ENCODE measurements at regions not wholly inside any gene's neighbourhood (a gene's known extent, or its start where the extent isn't known, plus 50 kb on each side); places are given as distances from the start of the nearest gene placed in this dataset.

GRCh38 chr5:104739905-104740304 is 1177.3 kb upstream of the NUDT12 start:
- no peak for ATAC-seq
- no peak overlapping the region for H3K27ac ChIP-seq
- intact Hi-C loops (cut with DNase I) = no loop called here
- no peaks in the 10 kb centered on the region for H3K4me1 ChIP-seq
- H3K9me3 ChIP-seq = peaks cover 0 to 16% (median 0%) of the 10 kb centered on the region in 11 donors
- H3K27me3 ChIP-seq = no peaks in the 10 kb centered on the region
- TF ChIP-seq CTCF (IDR thresholded peaks at IDR 0.05) = no peak
- H3K4me3 ChIP-seq = no peak overlapping the region
- WGBS, 2 donors = 51 to 55% methylated on average over 3 of the region's 3 CpGs
- DNase-seq = no peak
- H3K36me3 ChIP-seq = no peaks in the 10 kb centered on the region

GRCh38 chr5:104739503-104739902 is 1176.9 kb upstream of the NUDT12 start:
- no peaks in the 10 kb centered on the region for H3K36me3 ChIP-seq
- ATAC-seq = no peak

DNA sequence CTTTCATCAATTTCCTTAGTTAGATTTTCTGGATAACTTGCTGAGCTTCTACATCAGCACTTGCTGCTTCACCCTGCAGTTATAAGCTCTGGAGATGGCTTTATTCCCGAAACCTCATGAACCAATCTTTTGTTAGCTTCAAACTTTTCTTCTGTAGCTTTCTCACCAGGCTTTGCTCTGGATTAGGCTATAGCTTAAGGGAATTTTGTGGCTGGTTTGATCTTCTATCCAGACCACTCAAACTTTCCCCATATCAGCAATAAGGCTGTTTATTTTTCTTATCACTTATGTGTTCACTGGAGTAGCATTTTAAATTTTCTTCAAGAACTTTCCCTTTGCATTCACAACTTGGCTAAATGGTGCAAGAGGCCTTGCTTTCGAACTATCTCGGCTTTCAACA is 1173.5 kb upstream of the NUDT12 start:
- DNase-seq (no peak), ATAC-seq (no peak)
- H3K27ac ChIP-seq = no peak overlapping the region
- TF ChIP-seq CTCF (IDR thresholded peaks at IDR 0.05) = no peak
- H3K4me1 ChIP-seq = no peaks in the 10 kb centered on the region
- H3K36me3 ChIP-seq = no peaks in the 10 kb centered on the region
- H3K4me3 ChIP-seq = no peak overlapping the region
- H3K27me3 ChIP-seq = no peaks in the 10 kb centered on the region
- intact Hi-C loops (cut with DNase I) = no loop called here
- H3K9me3 ChIP-seq = no peaks in the 10 kb centered on the region
- WGBS, 2 donors = 80 to 89% methylated on average over 3 of the region's 3 CpGs

More at GRCh38 chr5:104739503-104739902, 1176.9 kb upstream of the NUDT12 start:
- no peaks in the 10 kb centered on the region for H3K27me3 ChIP-seq
- 78 to 90% methylated on average over 2 of the region's 2 CpGs for WGBS, 2 donors
- no peak for TF ChIP-seq CTCF (IDR thresholded peaks at IDR 0.05)
- H3K27ac ChIP-seq = no peak overlapping the region
- DNase-seq = no peak
- H3K4me3 ChIP-seq = no peak overlapping the region
- peaks cover 0 to 13% (median 0%) of the 10 kb centered on the region in 11 donors for H3K9me3 ChIP-seq
- intact Hi-C loops (cut with DNase I) = no loop called here
- no peaks in the 10 kb centered on the region for H3K4me1 ChIP-seq

DNA sequence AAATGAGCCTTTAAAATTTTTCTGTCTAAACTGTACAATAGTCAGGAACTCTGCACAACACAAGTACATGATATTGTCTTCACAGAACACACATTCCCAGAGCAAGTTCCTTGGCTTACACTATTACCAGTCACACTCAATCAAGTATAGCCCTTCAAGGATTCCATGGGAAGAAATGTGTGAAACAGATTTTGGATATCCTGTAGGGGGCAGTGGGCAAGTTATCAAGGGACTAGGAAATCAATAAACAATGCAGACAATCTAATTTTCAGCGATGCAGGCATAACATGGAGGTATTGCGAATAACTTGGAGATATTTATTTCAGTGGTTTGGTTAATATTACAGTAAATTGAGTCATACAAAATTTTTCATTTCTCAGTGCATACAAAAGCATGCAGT is 1171.5 kb upstream of the NUDT12 start:
- DNase-seq (no peak), ATAC-seq (no peak)
- no peak for TF ChIP-seq CTCF (IDR thresholded peaks at IDR 0.05)
- Histone ChIP-seq H3K27me3 (no peaks in the 10 kb centered on the region), H3K4me3 (no peak overlapping the region), H3K36me3 (no peaks in the 10 kb centered on the region), H3K27ac (no peak overlapping the region), H3K4me1 (no peaks in the 10 kb centered on the region), H3K9me3 (no peaks in the 10 kb centered on the region)
- intact Hi-C loops (cut with DNase I) = no loop called here
- 80 to 90% methylated on average over 2 of the region's 2 CpGs for WGBS, 2 donors
